ENCODE measurements at regions not wholly inside any gene's neighbourhood (a gene's known extent, or its start where the extent isn't known, plus 50 kb on each side); places are given as distances from the start of the nearest gene placed in this dataset.

DNA sequence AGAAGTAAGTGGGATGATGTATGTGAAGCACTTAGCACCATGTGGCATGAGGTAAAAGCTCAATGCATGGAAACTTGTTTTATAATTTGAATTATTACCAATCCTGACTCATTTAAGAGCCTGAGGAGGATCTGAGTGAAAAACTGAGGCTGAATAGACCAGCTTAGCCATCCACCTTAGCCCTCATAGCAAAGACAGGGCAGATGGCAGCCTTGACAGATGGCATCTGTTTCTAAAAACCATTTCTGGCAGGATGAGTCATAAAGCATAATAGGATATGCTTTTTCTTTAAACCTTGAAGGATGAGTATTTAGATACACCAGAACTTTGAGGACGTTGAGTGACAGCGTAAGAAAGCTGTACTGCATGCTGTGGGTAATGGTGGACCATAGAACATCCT, 61.0 kb upstream of the NAV2 start:
- TF ChIP-seq, protein P1, sequence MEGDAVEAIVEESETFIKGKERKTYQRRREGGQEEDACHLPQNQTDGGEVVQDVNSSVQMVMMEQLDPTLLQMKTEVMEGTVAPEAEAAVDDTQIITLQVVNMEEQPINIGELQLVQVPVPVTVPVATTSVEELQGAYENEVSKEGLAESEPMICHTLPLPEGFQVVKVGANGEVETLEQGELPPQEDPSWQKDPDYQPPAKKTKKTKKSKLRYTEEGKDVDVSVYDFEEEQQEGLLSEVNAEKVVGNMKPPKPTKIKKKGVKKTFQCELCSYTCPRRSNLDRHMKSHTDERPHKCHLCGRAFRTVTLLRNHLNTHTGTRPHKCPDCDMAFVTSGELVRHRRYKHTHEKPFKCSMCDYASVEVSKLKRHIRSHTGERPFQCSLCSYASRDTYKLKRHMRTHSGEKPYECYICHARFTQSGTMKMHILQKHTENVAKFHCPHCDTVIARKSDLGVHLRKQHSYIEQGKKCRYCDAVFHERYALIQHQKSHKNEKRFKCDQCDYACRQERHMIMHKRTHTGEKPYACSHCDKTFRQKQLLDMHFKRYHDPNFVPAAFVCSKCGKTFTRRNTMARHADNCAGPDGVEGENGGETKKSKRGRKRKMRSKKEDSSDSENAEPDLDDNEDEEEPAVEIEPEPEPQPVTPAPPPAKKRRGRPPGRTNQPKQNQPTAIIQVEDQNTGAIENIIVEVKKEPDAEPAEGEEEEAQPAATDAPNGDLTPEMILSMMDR (conservative IDR thresholded peaks at IDR 0.05 in 1 of 2, IDR thresholded peaks at IDR 0.05 in 1 of 2; ENCODE audit: extremely low read depth in 1 of 2, insufficient read depth in 1 of 2, low read depth in 1 of 2, low read length in 2 of 2) = no peak
- no peak for TF ChIP-seq EZH2 (IDR thresholded peaks at IDR 0.05; ENCODE audit: borderline replicate concordance, low read length)
